Endothelial cell of umbilical vein (primary cell): ENCODE measurements at regions not wholly inside any gene's neighbourhood (a gene's known extent, or its start where the extent isn't known, plus 50 kb on each side); places are given as distances from the start of the nearest gene placed in this dataset.

Source experiments
- BruUV-seq: library from RNA; stranded (reverse); fragments of 400-500 nt; replicated peaks from 2 replicates; lab custom pipeline; 2021; lab: Mats Ljungman, UMichigan
- CTCF ChIA-PET: fragments of 300-600, 350-600 bp; sonication (Branson Sonifier 250); formaldehyde crosslinking; loops from one replicate; lab custom pipeline; 2021; ENCODE audit warnings: antibody characterized with exemption, inconsistent platforms; lab: Charles Lee
- POLR2A ChIA-PET: fragments of 300-600, 350-600 bp; sonication (Branson Sonifier 250); formaldehyde crosslinking; loops from one replicate; lab custom pipeline; 2021; ENCODE audit warnings: antibody characterized with exemption, inconsistent platforms; lab: Charles Lee
- DNase-seq: peaks from one replicate; pipeline ENCODE4 v3.0.0-alpha.2; 2011; ENCODE audit warnings: low read depth, low spot score
- FAIRE-seq: peaks from 2 replicates; lab custom pipeline; 2011; peaks lifted over from hg19 to GRCh38; lab: Jason Lieb, UNC
- H2AFZ ChIP-seq: 2 replicates; pipeline ENCODE4 v1.6.0; 2012; ENCODE audit warnings: low read depth, low read length, control low read depth, inconsistent platforms
- H3K27ac ChIP-seq: 2 replicates; pipeline ENCODE4 v1.5.1; 2011; ENCODE audit warnings: low read depth, mild to moderate bottlenecking, control low read depth, low read length, moderate library complexity; ENCODE audit not compliant: insufficient read depth
- H3K27me3 ChIP-seq, 2 experiments: 2 replicates each; pipeline versions ENCODE4 v1.6.0 to v1.6.1; 2011; ENCODE audit warnings: low read length in 2 of 2, mixed read lengths in 1 of 2; ENCODE audit not compliant: control insufficient read depth in 2 of 2, insufficient read depth in 2 of 2
- H3K36me3 ChIP-seq, 2 experiments: 2 replicates in 1 of 2; 3 replicates in 1 of 2; pipeline ENCODE4 v1.5.1; 2011; ENCODE audit warnings: low read length in 2 of 2, mild to moderate bottlenecking in 1 of 2, moderate library complexity in 1 of 2; ENCODE audit not compliant: control insufficient read depth in 2 of 2, insufficient read depth in 2 of 2; ENCODE audit errors: extremely low read depth in 1 of 2
- H3K4me1 ChIP-seq: 3 replicates; pipeline ENCODE4 v1.5.1; 2011; ENCODE audit warnings: mild to moderate bottlenecking, low read length; ENCODE audit not compliant: control insufficient read depth, insufficient read depth; ENCODE audit errors: extremely low read depth
- H3K4me2 ChIP-seq: 2 replicates; pipeline ENCODE4 v1.6.1; 2011; ENCODE audit warnings: low read length, control low read depth, mixed read lengths; ENCODE audit not compliant: insufficient read depth
- H3K4me3 ChIP-seq, 3 experiments: fragments of 200-600 bp in 1 of 3; sonication (generic), shearing (Covaris generic) in 1 of 3; replicated peaks in 1 of 3; 2 replicates each; pipeline ENCODE4 v1.5.1; 2011 to 2016; ENCODE audit warnings: control low read depth in 3 of 3, low read length in 3 of 3, mild to moderate bottlenecking in 2 of 3, inconsistent platforms in 1 of 3, low read depth in 1 of 3, moderate library complexity in 1 of 3; ENCODE audit not compliant: insufficient read depth in 1 of 3
- H3K79me2 ChIP-seq: 2 replicates; pipeline ENCODE4 v1.6.0; 2012; ENCODE audit warnings: low read length, inconsistent platforms; ENCODE audit not compliant: control insufficient read depth, insufficient read depth
- H3K9ac ChIP-seq: replicated peaks from 2 replicates; pipeline ENCODE3; 2011; ENCODE audit warnings: low read length, control low read depth; ENCODE audit not compliant: insufficient read depth; ENCODE audit errors: extremely low read depth
- H3K9me1 ChIP-seq: replicated peaks from 3 replicates; pipeline ENCODE4 v1.6.0; 2011; ENCODE audit warnings: mild to moderate bottlenecking, low read length; ENCODE audit not compliant: control insufficient read depth, insufficient read depth; ENCODE audit errors: extremely low read depth
- H3K9me3 ChIP-seq: replicated peaks from 2 replicates; pipeline ENCODE4 v1.5.1; 2012; ENCODE audit warnings: low read length, inconsistent platforms; ENCODE audit not compliant: control insufficient read depth, insufficient read depth
- H4K20me1 ChIP-seq: replicated peaks from 2 replicates; pipeline ENCODE3; 2011; ENCODE audit warnings: mild to moderate bottlenecking, low read length; ENCODE audit not compliant: control insufficient read depth, insufficient read depth; ENCODE audit errors: extremely low read depth
- EZH2 ChIP-seq: IDR thresholded peaks from 2 replicates; pipeline ENCODE4 v1.6.1; 2012; ENCODE audit warnings: borderline replicate concordance, low read depth, mild to moderate bottlenecking, moderate library complexity, low read length, inconsistent platforms; ENCODE audit not compliant: severe bottlenecking
- FOS ChIP-seq: IDR thresholded peaks from 2 replicates; pipeline ENCODE4 v1.6.1; 2011; ENCODE audit warnings: mild to moderate bottlenecking, low read length, moderate library complexity, borderline replicate concordance; ENCODE audit not compliant: insufficient read depth
- GATA2 ChIP-seq: IDR thresholded peaks from 2 replicates; pipeline ENCODE4 v1.7.0; 2011; ENCODE audit warnings: low read depth, mild to moderate bottlenecking, moderate library complexity, mixed read lengths, low read length; ENCODE audit not compliant: insufficient read length, insufficient read depth
- JUN ChIP-seq: IDR thresholded peaks from 2 replicates; pipeline ENCODE4 v1.6.1; 2011; ENCODE audit warnings: borderline replicate concordance, low read depth; ENCODE audit not compliant: insufficient read length, insufficient read depth
- MYC ChIP-seq: IDR thresholded peaks from one replicate; pipeline ENCODE4 v1.6.1; 2011; ENCODE audit warnings: mild to moderate bottlenecking, low read depth, low read length
- POLR2A ChIP-seq: IDR thresholded peaks from 2 replicates; pipeline ENCODE4 v1.6.1; 2012; ENCODE audit warnings: low read depth, mild to moderate bottlenecking, control low read depth, low read length
- POLR2AphosphoS5 ChIP-seq: IDR thresholded peaks from 2 replicates; pipeline ENCODE4 v1.6.1; 2012; ENCODE audit warnings: low read depth, mild to moderate bottlenecking, control low read depth, low read length, moderate library complexity; ENCODE audit not compliant: insufficient read depth
- dilution Hi-C: fragments of 300-500 bp; cut with MboI; formaldehyde crosslinking; loops from one replicate; pipeline ENCODE4 v1.15.0; 2019; ENCODE audit warnings: low sequenced_read_pairs; ENCODE audit not compliant: extremely low pct_ligation_motif_present
- intact Hi-C: fragments of 100-400 bp; cut with micrococcal nuclease; formaldehyde crosslinking; loops from one replicate; pipeline ENCODE4 v1.10.0; 2022
- TF ChIP-seq, protein P1 (sequence below), 2 donors: IDR thresholded peaks; 1 replicate in 1 of 2; 2 replicates in 1 of 2; pipeline ENCODE4 v1.5.1; 2011; ENCODE audit warnings: low read length in 2 of 2, mild to moderate bottlenecking in 2 of 2, moderate library complexity in 2 of 2, control low read depth in 1 of 2, inconsistent platforms in 1 of 2, low read depth in 1 of 2; ENCODE audit not compliant: insufficient read depth in 1 of 2; ENCODE audit errors: extremely low read depth in 1 of 2
- TF ChIP-seq, protein P2 (sequence below): IDR thresholded peaks from 2 replicates; pipeline ENCODE4 v1.6.1; 2011; ENCODE audit not compliant: insufficient read depth, insufficient read length

DNA sequence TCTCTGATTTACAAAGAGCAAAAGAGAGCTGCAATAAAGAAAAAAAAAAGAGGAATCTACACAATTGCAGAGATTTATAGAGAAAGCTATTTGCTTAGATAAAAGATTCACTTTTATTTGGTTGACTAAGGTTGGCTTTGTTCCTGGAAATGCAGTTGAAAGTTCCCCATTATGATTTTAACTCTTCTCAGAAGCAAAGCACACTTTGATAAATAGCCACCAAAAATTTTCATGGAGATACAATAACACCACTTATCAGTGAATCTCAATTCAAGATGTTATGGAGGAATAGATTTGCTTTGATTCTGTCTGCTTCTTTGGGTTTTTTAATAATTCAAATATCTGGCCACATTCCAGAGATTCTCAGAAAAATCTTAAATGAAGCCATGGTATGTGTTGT, 88.5 kb upstream of the ANO3 start:
- Histone ChIP-seq H3K9ac (no peak overlapping the region), H3K36me3 (no peaks in the 10 kb centered on the region), H3K4me2 (no peak overlapping the region), H3K27me3 (no peaks in the 10 kb centered on the region), H3K27ac (no peak overlapping the region), H4K20me1 (no peaks in the 10 kb centered on the region), H2AFZ (no peak overlapping the region), H3K4me3 (no peak overlapping the region), H3K79me2 (no peaks in the 10 kb centered on the region), H3K4me1 (no peaks in the 10 kb centered on the region), H3K9me3 (no peaks in the 10 kb centered on the region), H3K9me1 (no peaks in the 10 kb centered on the region)
- ChIA-PET CTCF (interaction anchor here (1.3 kb wide), 1 partner anchor 20 kb away, joined by 3 read pairs; no protein-coding TSS in a partner anchor), POLR2A (no interaction called here)
- DNase-seq (no peak), FAIRE-seq (no peak)
- no peak for TF ChIP-seq POLR2AphosphoS5
- TF ChIP-seq, protein P1, sequence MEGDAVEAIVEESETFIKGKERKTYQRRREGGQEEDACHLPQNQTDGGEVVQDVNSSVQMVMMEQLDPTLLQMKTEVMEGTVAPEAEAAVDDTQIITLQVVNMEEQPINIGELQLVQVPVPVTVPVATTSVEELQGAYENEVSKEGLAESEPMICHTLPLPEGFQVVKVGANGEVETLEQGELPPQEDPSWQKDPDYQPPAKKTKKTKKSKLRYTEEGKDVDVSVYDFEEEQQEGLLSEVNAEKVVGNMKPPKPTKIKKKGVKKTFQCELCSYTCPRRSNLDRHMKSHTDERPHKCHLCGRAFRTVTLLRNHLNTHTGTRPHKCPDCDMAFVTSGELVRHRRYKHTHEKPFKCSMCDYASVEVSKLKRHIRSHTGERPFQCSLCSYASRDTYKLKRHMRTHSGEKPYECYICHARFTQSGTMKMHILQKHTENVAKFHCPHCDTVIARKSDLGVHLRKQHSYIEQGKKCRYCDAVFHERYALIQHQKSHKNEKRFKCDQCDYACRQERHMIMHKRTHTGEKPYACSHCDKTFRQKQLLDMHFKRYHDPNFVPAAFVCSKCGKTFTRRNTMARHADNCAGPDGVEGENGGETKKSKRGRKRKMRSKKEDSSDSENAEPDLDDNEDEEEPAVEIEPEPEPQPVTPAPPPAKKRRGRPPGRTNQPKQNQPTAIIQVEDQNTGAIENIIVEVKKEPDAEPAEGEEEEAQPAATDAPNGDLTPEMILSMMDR (IDR thresholded peaks at IDR 0.05; ENCODE audit: extremely low read depth in 1 of 2, insufficient read depth in 1 of 2, low read depth in 1 of 2, low read length in 2 of 2), result no peak
- no peak for TF ChIP-seq GATA2
- no peak for TF ChIP-seq EZH2
- TF ChIP-seq FOS, result no peak
- no peak for TF ChIP-seq POLR2A
- dilution Hi-C loops, result loop anchor here (25.0 kb wide), 1 partner anchor 256 kb away; no protein-coding TSS in a partner anchor
- intact Hi-C loops, result no loop called here
- no TSS peak for BruUV-seq

DNA sequence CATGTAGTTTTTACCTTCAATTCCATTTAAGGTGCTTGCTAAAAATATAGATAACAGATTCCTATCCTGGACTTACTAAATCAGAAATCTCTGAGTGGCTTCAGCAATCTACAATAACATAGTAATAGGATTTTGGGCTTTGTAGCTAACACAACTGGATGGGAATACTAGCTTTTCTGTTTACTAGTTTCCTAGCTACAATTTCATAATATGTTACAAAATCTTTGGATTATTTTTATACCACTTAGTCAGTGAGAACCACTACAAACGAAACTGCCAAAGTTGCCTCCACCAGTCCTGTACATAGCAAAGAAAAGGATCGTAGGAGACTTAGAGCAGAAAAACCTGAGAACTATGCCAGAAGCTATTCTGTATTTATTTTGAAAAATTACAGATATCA, 87.7 kb upstream of the ANO3 start:
- ChIA-PET CTCF (interaction anchor here (0.7 to 1.0 kb wide), 2 partner anchors 262 to 1745 kb away, joined by 3 to 4 read pairs; no protein-coding TSS in a partner anchor), POLR2A (no interaction called here)
- H3K79me2 ChIP-seq, result no peaks in the 10 kb centered on the region
- DNase-seq (no peak), FAIRE-seq (no peak)
- H4K20me1 ChIP-seq, result no peaks in the 10 kb centered on the region
- BruUV-seq, result no TSS peak
- no peak overlapping the region for H3K27ac ChIP-seq
- H3K9me1 ChIP-seq, result no peaks in the 10 kb centered on the region
- TF ChIP-seq MYC, result no peak
- TF ChIP-seq, protein P2, sequence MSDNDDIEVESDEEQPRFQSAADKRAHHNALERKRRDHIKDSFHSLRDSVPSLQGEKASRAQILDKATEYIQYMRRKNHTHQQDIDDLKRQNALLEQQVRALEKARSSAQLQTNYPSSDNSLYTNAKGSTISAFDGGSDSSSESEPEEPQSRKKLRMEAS, result no peak
- TF ChIP-seq POLR2A, result no peak
- TF ChIP-seq JUN, result no peak
- TF ChIP-seq GATA2, result no peak
- TF ChIP-seq FOS, result no peak
- TF ChIP-seq, protein P1 (IDR thresholded peaks at IDR 0.05; ENCODE audit: extremely low read depth in 1 of 2, insufficient read depth in 1 of 2, low read depth in 1 of 2, low read length in 2 of 2), result no peak
- no peak for TF ChIP-seq POLR2AphosphoS5
- TF ChIP-seq EZH2, result no peak
- no peaks in the 10 kb centered on the region for H3K9me3 ChIP-seq
- dilution Hi-C loops (loop anchor here (25.0 kb wide), 1 partner anchor 257 kb away; no protein-coding TSS in a partner anchor), intact Hi-C loops (no loop called here)
- H3K4me2 ChIP-seq, result no peak overlapping the region
- no peak overlapping the region for H3K9ac ChIP-seq
- H3K27me3 ChIP-seq, result no peaks in the 10 kb centered on the region
- no peak overlapping the region for H2AFZ ChIP-seq
- no peak overlapping the region for H3K4me3 ChIP-seq
- H3K36me3 ChIP-seq, result no peaks in the 10 kb centered on the region
- no peaks in the 10 kb centered on the region for H3K4me1 ChIP-seq
